Neuronal stem cell (in vitro differentiated cells): ENCODE measurements at regions not wholly inside any gene's neighbourhood (a gene's known extent, or its start where the extent isn't known, plus 50 kb on each side); places are given as distances from the start of the nearest gene placed in this dataset.

Source experiments
- DNase-seq: peaks from one replicate; pipeline ENCODE4 v3.0.0-alpha.2; 2013; ENCODE audit warnings: low spot score
- H2AFZ ChIP-seq: one replicate; pipeline ENCODE4 v1.6.1; 2013; ENCODE audit warnings: mild to moderate bottlenecking, low read length, inconsistent platforms
- H2AK5ac ChIP-seq: 2 replicates; pipeline ENCODE4 v1.6.1; 2013; ENCODE audit warnings: low read depth, mild to moderate bottlenecking, inconsistent platforms, low read length, moderate library complexity, mixed read lengths
- H2BK120ac ChIP-seq: 2 replicates; pipeline ENCODE4 v1.6.1; 2013; ENCODE audit warnings: low read depth, mild to moderate bottlenecking, inconsistent platforms, low read length, moderate library complexity, mixed read lengths
- H2BK12ac ChIP-seq: one replicate; pipeline ENCODE4 v1.6.1; 2013; ENCODE audit warnings: low read length, inconsistent platforms
- H2BK15ac ChIP-seq: 2 replicates; pipeline ENCODE4 v1.6.1; 2013; ENCODE audit warnings: mild to moderate bottlenecking, low read length, inconsistent platforms, mixed read lengths
- H2BK5ac ChIP-seq: one replicate; pipeline ENCODE4 v1.6.1; 2013; ENCODE audit warnings: inconsistent platforms, mild to moderate bottlenecking, low read length, moderate library complexity
- H3K14ac ChIP-seq: one replicate; pipeline ENCODE4 v1.6.1; 2013; ENCODE audit warnings: low read length, inconsistent platforms
- H3K18ac ChIP-seq: 2 replicates; pipeline ENCODE4 v1.6.1; 2013; ENCODE audit warnings: low read length, inconsistent platforms
- H3K23ac ChIP-seq: 2 replicates; pipeline ENCODE4 v1.6.1; 2013; ENCODE audit warnings: low read depth, mild to moderate bottlenecking, mixed read lengths, low read length, inconsistent platforms; ENCODE audit not compliant: poor library complexity
- H3K27ac ChIP-seq: replicated peaks from 3 replicates; pipeline ENCODE4 v1.5.1; 2013; ENCODE audit warnings: low read length, inconsistent platforms
- H3K27me3 ChIP-seq, 3 experiments: 2 replicates each; pipeline ENCODE4 v1.6.1; 2013; ENCODE audit warnings: low read length in 3 of 3, mild to moderate bottlenecking in 2 of 3, inconsistent platforms in 1 of 3, low read depth in 1 of 3, mixed read lengths in 1 of 3, moderate library complexity in 1 of 3; ENCODE audit not compliant: control insufficient read depth in 3 of 3, insufficient read depth in 3 of 3
- H3K36me3 ChIP-seq, 2 donors: replicated peaks in 1 of 2; 2 replicates each; pipeline ENCODE4 v1.6.1; 2013; ENCODE audit warnings: low read length in 2 of 2; ENCODE audit not compliant: control insufficient read depth in 2 of 2, insufficient read depth in 2 of 2
- H3K4ac ChIP-seq: 2 replicates; pipeline ENCODE4 v1.6.1; 2013; ENCODE audit warnings: inconsistent platforms, mild to moderate bottlenecking, low read length, moderate library complexity
- H3K4me1 ChIP-seq, 2 donors: 1 replicate in 1 of 2; 2 replicates in 1 of 2; pipeline ENCODE4 v1.6.1; 2013; ENCODE audit warnings: low read length in 2 of 2, low read depth in 1 of 2; ENCODE audit not compliant: control insufficient read depth in 2 of 2, insufficient read depth in 1 of 2
- H3K4me2 ChIP-seq: one replicate; pipeline ENCODE4 v1.6.1; 2013; ENCODE audit warnings: mild to moderate bottlenecking, low read length, inconsistent platforms; ENCODE audit not compliant: insufficient read depth, poor library complexity, severe bottlenecking
- H3K4me3 ChIP-seq, 2 donors: 2 replicates each; pipeline ENCODE4 v1.5.1; 2013; ENCODE audit warnings: low read length in 2 of 2, mild to moderate bottlenecking in 2 of 2, inconsistent platforms in 1 of 2, moderate library complexity in 1 of 2
- H3K79me1 ChIP-seq: one replicate; pipeline ENCODE4 v1.6.1; 2013; ENCODE audit warnings: low read depth, mild to moderate bottlenecking, inconsistent platforms, low read length, moderate library complexity
- H3K9ac ChIP-seq: one replicate; pipeline ENCODE4 v1.6.1; 2013; ENCODE audit warnings: mild to moderate bottlenecking, low read depth, low read length, inconsistent platforms; ENCODE audit not compliant: poor library complexity
- H3K9me3 ChIP-seq, 2 donors: replicated peaks in 1 of 2; 2 replicates each; pipeline versions ENCODE3 to v1.6.1; 2013; ENCODE audit warnings: low read length in 2 of 2, mild to moderate bottlenecking in 2 of 2, inconsistent platforms in 1 of 2, low read depth in 1 of 2, mixed read lengths in 1 of 2, moderate library complexity in 1 of 2; ENCODE audit not compliant: control insufficient read depth in 2 of 2, insufficient read depth in 1 of 2
- H4K8ac ChIP-seq: one replicate; pipeline ENCODE4 v1.6.1; 2013; ENCODE audit warnings: low read depth, mild to moderate bottlenecking, inconsistent platforms, low read length, moderate library complexity
- H4K91ac ChIP-seq: one replicate; pipeline ENCODE4 v1.6.1; 2013; ENCODE audit warnings: low read length, low read depth, mild to moderate bottlenecking, inconsistent platforms; ENCODE audit not compliant: poor library complexity
- WGBS, 2 donors: extraction: QIAGEN DNeasy Blood & Tissue Kit; methylation state at CpG; one replicate each; pipeline ENCODE4 v1.1.7; 2013; ENCODE audit warnings: missing lambda C conversion rate in 2 of 2, mixed read lengths in 1 of 2; ENCODE audit not compliant: insufficient read length in 2 of 2, insufficient replicate concordance in 1 of 2; ENCODE audit errors: extremely low coverage in 2 of 2; 5-methylcytosine and 5-hydroxymethylcytosine counted together

GRCh38 chr6:121932076-121932991, 467.1 kb upstream of the HSF2 start:
- DNase-seq, result peak; percentile 18
- Histone ChIP-seq H3K27ac (no peak overlapping the region), H4K91ac (no peak overlapping the region), H2BK15ac (no peak overlapping the region), H2AK5ac (no peak overlapping the region), H3K9ac (no peak overlapping the region), H3K18ac (no peak overlapping the region), H3K36me3 (no peaks in the 10 kb centered on the region), H3K27me3 (no peaks in the 10 kb centered on the region), H2BK5ac (no peak overlapping the region), H3K4me1 (peaks cover 4 to 7% of the 10 kb centered on the region in 2 donors), H2AFZ (peak overlapping the region; percentile 73), H2BK12ac (no peak overlapping the region), H3K9me3 (no peaks in the 10 kb centered on the region), H3K14ac (no peak overlapping the region), H3K79me1 (no peaks in the 10 kb centered on the region), H3K23ac (no peak overlapping the region), H3K4me3 (no peak overlapping the region), H4K8ac (no peak overlapping the region), H2BK120ac (no peak overlapping the region), H3K4me2 (no peak overlapping the region), H3K4ac (no peak overlapping the region)
- no CpG with 5 or more reads among the region's 13 CpGs for WGBS, 2 donors

- H3K18ac ChIP-seq, result no peak overlapping the region
- no peak overlapping the region for H4K8ac ChIP-seq
- H3K14ac ChIP-seq, result no peak overlapping the region
- H3K9ac ChIP-seq, result no peak overlapping the region
- H2BK120ac ChIP-seq, result no peak overlapping the region
- H3K23ac ChIP-seq, result no peak overlapping the region
- peaks cover 4 to 7% of the 10 kb centered on the region in 2 donors for H3K4me1 ChIP-seq
- H3K4me2 ChIP-seq, result no peak overlapping the region
- H4K91ac ChIP-seq, result no peak overlapping the region
- no CpG with 5 or more reads among the region's 2 CpGs for WGBS, 2 donors
- no peak overlapping the region for H3K4me3 ChIP-seq
- no peaks in the 10 kb centered on the region for H3K79me1 ChIP-seq
- H2BK15ac ChIP-seq, result no peak overlapping the region
- H2BK5ac ChIP-seq, result no peak overlapping the region
- H3K27ac ChIP-seq, result no peak overlapping the region
- H2BK12ac ChIP-seq, result no peak overlapping the region
- H3K36me3 ChIP-seq, result no peaks in the 10 kb centered on the region
- H3K4ac ChIP-seq, result no peak overlapping the region
- H2AK5ac ChIP-seq, result no peak overlapping the region
- H2AFZ ChIP-seq, result no peak overlapping the region
- H3K9me3 ChIP-seq, result no peaks in the 10 kb centered on the region
- H3K27me3 ChIP-seq, result no peaks in the 10 kb centered on the region
- DNase-seq, result no peak
Measured at GRCh38 chr6:121934451-121934850, 465.0 kb upstream of the HSF2 start.

- Histone ChIP-seq H2AFZ (no peak overlapping the region), H4K91ac (no peak overlapping the region), H3K79me1 (no peaks in the 10 kb centered on the region), H2BK15ac (no peak overlapping the region), H2BK120ac (no peak overlapping the region), H3K4me1 (no peaks in the 10 kb centered on the region), H4K8ac (no peak overlapping the region), H3K14ac (no peak overlapping the region), H3K9me3 (no peaks in the 10 kb centered on the region), H3K9ac (no peak overlapping the region), H2BK5ac (no peak overlapping the region), H3K27me3 (no peaks in the 10 kb centered on the region), H3K27ac (no peak overlapping the region), H3K23ac (no peak overlapping the region), H3K36me3 (no peaks in the 10 kb centered on the region), H3K18ac (no peak overlapping the region), H3K4me3 (no peak overlapping the region), H2AK5ac (no peak overlapping the region), H2BK12ac (no peak overlapping the region), H3K4me2 (no peak overlapping the region), H3K4ac (no peak overlapping the region)
- no peak for DNase-seq
- WGBS, 2 donors, result no CpG with 5 or more reads among the region's 2 CpGs
Measured at GRCh38 chr6:121940728-121941127, 458.7 kb upstream of the HSF2 start.

GRCh38 chr6:121944354-121944753, 455.1 kb upstream of the HSF2 start:
- WGBS, 2 donors, result no CpG with 5 or more reads among the region's 1 CpG

More at GRCh38 chr6:121944354-121944753, 455.1 kb upstream of the HSF2 start:
- Histone ChIP-seq H3K9me3 (no peaks in the 10 kb centered on the region), H2AK5ac (no peak overlapping the region), H3K27me3 (no peaks in the 10 kb centered on the region), H3K9ac (no peak overlapping the region), H4K8ac (no peak overlapping the region), H2AFZ (no peak overlapping the region), H3K4me2 (no peak overlapping the region), H2BK120ac (no peak overlapping the region), H3K4me1 (no peaks in the 10 kb centered on the region), H3K23ac (no peak overlapping the region), H3K4ac (no peak overlapping the region), H3K36me3 (no peaks in the 10 kb centered on the region), H3K79me1 (no peaks in the 10 kb centered on the region), H2BK5ac (no peak overlapping the region), H3K4me3 (no peak overlapping the region), H3K18ac (no peak overlapping the region), H4K91ac (no peak overlapping the region), H2BK15ac (no peak overlapping the region), H3K14ac (no peak overlapping the region), H2BK12ac (no peak overlapping the region), H3K27ac (no peak overlapping the region)
- DNase-seq, result no peak
